BJ (cell line): ENCODE measurements at regions not wholly inside any gene's neighbourhood (a gene's known extent, or its start where the extent isn't known, plus 50 kb on each side); places are given as distances from the start of the nearest gene placed in this dataset.
"Not testable (repeated sequence)": the region's sequence is repeated elsewhere in the genome, so short reads cannot be mapped to it uniquely, and the experiment has no call there.

Experiments used
- CTCF ChIA-PET: fragments of 350-600 bp; formaldehyde crosslinking; extraction: SDS; loops from one replicate; lab custom pipeline; 2021; ENCODE audit warnings: antibody characterized with exemption, inconsistent platforms; lab: Yijun Ruan, JAX
- POLR2A ChIA-PET: fragments of 300-600 bp; sonication (Branson Sonifier 250); formaldehyde crosslinking; extraction: SDS; loops from one replicate; lab custom pipeline; 2021; ENCODE audit warnings: antibody characterized with exemption; lab: Charles Lee
- DNase-seq: peaks from one replicate; pipeline ENCODE4 v3.0.0-alpha.2; 2011; ENCODE audit warnings: low read depth
- H3K27me3 ChIP-seq: 2 replicates; pipeline ENCODE4 v1.6.0; 2011; ENCODE audit warnings: low read length; ENCODE audit not compliant: control insufficient read depth, insufficient read depth
- H3K36me3 ChIP-seq: 2 replicates; pipeline ENCODE4 v1.5.1; 2011; ENCODE audit warnings: low read length; ENCODE audit not compliant: control insufficient read depth, insufficient read depth
- H3K4me3 ChIP-seq: 2 replicates; pipeline ENCODE4 v1.5.1; 2011; ENCODE audit warnings: low read depth, mild to moderate bottlenecking, control low read depth, low read length
- TF ChIP-seq, protein P1 (sequence below): IDR thresholded peaks from 2 replicates; pipeline ENCODE4 v1.5.1; 2011; ENCODE audit warnings: low read depth, mild to moderate bottlenecking, control low read depth, inconsistent platforms, low read length, moderate library complexity; ENCODE audit not compliant: insufficient read depth

DNA sequence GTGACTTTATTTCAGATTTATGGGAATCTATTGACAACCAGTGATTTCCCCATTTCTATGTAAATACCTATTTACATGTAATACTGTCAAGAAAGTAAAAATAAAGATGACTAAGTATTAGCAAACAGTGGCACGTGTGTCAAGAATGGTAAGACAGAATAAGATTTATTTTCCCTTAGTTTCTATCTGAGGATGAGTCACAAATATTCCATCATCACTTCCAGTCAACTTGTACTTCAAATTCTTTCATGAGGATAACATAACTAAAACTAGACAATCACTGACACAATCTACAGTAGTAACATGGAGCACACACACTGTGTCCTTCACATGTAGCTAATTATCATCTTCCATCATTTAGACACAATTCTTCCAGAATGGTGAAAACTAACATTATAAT lies 625.3 kb upstream of the PCDH7 start:
- no peak for DNase-seq
- no peak overlapping the region for H3K4me3 ChIP-seq
- no peaks in the 10 kb centered on the region for H3K36me3 ChIP-seq
- ChIA-PET CTCF (no interaction called here), POLR2A (interaction anchor here (0.7 kb wide), 1 partner anchor 321 kb away, joined by 3 read pairs; no protein-coding TSS in a partner anchor)
- TF ChIP-seq, protein P1, sequence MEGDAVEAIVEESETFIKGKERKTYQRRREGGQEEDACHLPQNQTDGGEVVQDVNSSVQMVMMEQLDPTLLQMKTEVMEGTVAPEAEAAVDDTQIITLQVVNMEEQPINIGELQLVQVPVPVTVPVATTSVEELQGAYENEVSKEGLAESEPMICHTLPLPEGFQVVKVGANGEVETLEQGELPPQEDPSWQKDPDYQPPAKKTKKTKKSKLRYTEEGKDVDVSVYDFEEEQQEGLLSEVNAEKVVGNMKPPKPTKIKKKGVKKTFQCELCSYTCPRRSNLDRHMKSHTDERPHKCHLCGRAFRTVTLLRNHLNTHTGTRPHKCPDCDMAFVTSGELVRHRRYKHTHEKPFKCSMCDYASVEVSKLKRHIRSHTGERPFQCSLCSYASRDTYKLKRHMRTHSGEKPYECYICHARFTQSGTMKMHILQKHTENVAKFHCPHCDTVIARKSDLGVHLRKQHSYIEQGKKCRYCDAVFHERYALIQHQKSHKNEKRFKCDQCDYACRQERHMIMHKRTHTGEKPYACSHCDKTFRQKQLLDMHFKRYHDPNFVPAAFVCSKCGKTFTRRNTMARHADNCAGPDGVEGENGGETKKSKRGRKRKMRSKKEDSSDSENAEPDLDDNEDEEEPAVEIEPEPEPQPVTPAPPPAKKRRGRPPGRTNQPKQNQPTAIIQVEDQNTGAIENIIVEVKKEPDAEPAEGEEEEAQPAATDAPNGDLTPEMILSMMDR: no peak
- no peaks in the 10 kb centered on the region for H3K27me3 ChIP-seq

DNA sequence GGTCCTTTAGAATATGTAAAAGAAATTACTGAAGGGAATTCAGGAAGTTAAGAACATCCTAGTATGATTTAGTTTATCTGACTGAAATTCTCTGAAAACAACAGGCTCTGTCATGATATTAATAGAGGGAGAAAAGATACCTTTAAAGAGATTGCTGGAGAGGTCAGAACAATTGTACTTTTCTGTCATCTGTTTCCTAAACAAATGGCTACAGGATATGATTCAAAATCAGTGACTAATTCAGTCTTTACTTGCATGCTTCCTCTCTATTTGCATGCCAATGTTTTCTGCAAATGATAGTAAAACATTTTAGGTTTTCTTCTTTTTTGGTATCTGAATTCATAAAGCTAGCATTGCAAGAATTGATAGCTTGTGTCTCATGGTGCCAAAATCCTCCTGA lies 616.7 kb upstream of the PCDH7 start:
- POLR2A ChIA-PET: no interaction called here
- TF ChIP-seq, protein P1: no peak
- Histone ChIP-seq H3K27me3 (no peaks in the 10 kb centered on the region), H3K36me3 (no peaks in the 10 kb centered on the region), H3K4me3 (no peak overlapping the region)
- DNase-seq: no peak
- CTCF ChIA-PET: no interaction called here

DNA sequence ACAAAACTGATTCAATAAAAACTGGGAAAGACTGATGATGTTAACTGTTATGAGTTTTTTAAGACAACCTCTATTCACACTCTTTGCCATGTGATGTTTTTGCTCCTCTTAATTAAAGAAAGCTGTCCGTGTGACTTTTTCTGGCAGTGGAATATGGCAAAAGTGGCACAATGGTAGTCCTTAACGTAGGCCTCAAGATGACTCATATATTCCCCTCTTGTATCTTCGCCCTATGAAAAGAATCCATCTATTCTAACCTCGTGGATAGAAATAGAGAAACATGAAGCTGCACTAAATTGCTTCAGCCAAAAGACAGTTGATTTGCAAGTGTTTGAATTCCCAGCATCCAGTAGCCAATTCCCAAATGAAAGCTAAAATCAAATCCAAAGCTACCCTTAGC lies 603.8 kb upstream of the PCDH7 start:
- no peak for DNase-seq
- ChIA-PET POLR2A (no interaction called here), CTCF (no interaction called here)
- no peaks in the 10 kb centered on the region for H3K27me3 ChIP-seq
- H3K4me3 ChIP-seq: no peak overlapping the region
- no peaks in the 10 kb centered on the region for H3K36me3 ChIP-seq
- TF ChIP-seq, protein P1: no peak

DNA sequence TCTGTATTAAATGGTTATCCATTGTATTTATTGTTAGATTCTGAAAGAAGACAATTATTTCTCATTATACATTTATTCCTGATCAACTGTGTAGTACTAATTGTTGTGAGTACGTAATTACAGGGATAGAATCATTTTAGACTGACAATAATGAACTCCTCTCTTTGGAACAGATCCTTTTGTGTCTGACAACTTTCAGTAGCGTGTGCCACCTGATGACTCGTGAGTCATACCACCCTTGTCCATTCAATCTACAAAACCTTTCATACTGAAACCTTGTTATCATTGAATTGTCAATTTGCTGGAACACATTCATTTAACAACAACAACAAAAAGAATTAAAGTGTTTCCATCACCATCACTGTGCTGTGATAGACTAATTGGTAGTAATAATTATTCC lies 602.7 kb upstream of the PCDH7 start:
- no peak for DNase-seq
- Histone ChIP-seq H3K4me3 (no peak overlapping the region), H3K27me3 (no peaks in the 10 kb centered on the region), H3K36me3 (no peaks in the 10 kb centered on the region)
- TF ChIP-seq, protein P1: no peak
- POLR2A ChIA-PET: no interaction called here
- CTCF ChIA-PET: no interaction called here

DNA sequence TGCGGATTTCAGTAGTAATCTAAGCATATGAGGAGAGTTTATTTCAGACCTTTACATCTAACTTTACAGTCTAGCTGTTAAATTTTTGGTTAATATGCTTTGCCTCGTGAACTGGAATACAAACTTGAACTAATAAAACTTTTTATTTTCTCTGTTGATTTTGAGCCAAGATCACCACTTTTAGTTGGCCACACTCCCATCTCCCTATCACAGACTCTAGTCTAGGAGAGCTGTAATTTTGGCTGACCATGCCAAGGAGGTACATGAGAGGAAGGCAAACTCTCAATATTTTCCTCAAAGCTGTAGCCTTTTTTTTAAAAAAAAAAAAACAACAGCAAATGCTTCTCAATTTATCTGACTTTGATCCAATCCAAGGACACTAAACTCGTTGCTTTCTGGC lies 597.5 kb upstream of the PCDH7 start:
- TF ChIP-seq, protein P1: no peak
- ChIA-PET POLR2A (no interaction called here), CTCF (no interaction called here)
- no peak for DNase-seq
- Histone ChIP-seq H3K4me3 (no peak overlapping the region), H3K36me3 (no peaks in the 10 kb centered on the region), H3K27me3 (no peaks in the 10 kb centered on the region)

DNA sequence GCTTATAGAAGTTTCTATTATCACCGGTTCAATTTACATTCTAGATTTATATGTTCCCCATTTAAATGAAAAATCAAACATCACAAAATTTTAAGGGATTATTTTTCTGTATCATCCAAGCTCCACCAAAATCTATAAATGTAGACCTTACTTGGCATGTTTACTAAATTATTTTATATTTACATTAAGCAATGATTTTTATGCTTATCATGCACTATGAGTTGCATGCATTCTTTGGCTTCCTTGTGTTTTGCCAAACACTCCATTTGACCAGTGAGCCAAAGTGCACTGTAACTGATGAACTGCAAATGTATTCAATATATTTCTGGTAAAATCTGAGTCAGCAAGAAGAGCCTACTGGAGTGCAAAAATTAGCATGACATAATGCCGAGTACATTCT lies 595.5 kb upstream of the PCDH7 start:
- H3K36me3 ChIP-seq, H3K4me3 ChIP-seq, H3K27me3 ChIP-seq, DNase-seq, CTCF ChIA-PET, POLR2A ChIA-PET: not testable (repeated sequence)
